Glutamatergic neuron (in vitro differentiated cells): ENCODE measurements at regions not wholly inside any gene's neighbourhood (a gene's known extent, or its start where the extent isn't known, plus 50 kb on each side); places are given as distances from the start of the nearest gene placed in this dataset.

Experiments
- DNase-seq: peaks from one replicate; pipeline ENCODE4 v3.0.0; 2022
- H3K27ac Mint-ChIP-seq: one replicate; pipeline ENCODE4 v1.8.0; 2020; ENCODE audit warnings: mild to moderate bottlenecking, mixed read lengths, inconsistent platforms; ENCODE audit not compliant: unreplicated experiment
- H3K27me3 Mint-ChIP-seq: one replicate; pipeline ENCODE4 v1.8.0; 2020; ENCODE audit warnings: mild to moderate bottlenecking, moderate library complexity, mixed read lengths, inconsistent platforms; ENCODE audit not compliant: unreplicated experiment
- H3K36me3 Mint-ChIP-seq: one replicate; pipeline ENCODE4 v1.8.0; 2020; ENCODE audit warnings: mild to moderate bottlenecking, mixed read lengths, inconsistent platforms; ENCODE audit not compliant: unreplicated experiment
- H3K4me1 Mint-ChIP-seq: one replicate; pipeline ENCODE4 v1.8.0; 2020; ENCODE audit warnings: mild to moderate bottlenecking, low read depth, mixed read lengths, inconsistent platforms; ENCODE audit not compliant: unreplicated experiment
- H3K4me3 Mint-ChIP-seq: one replicate; pipeline ENCODE4 v1.8.0; 2020; ENCODE audit warnings: mild to moderate bottlenecking, mixed read lengths, inconsistent platforms; ENCODE audit not compliant: unreplicated experiment
- H3K9me3 Mint-ChIP-seq: one replicate; pipeline ENCODE4 v1.8.0; 2020; ENCODE audit warnings: mild to moderate bottlenecking, moderate library complexity, mixed read lengths, inconsistent platforms; ENCODE audit not compliant: unreplicated experiment
- TF ChIP-seq, protein P1 (sequence below): fragments of 200-600 bp; sonication (generic); IDR thresholded peaks from one replicate; pipeline ENCODE4 v1.5.0; 2021; ENCODE audit not compliant: partially characterized antibody, unreplicated experiment

DNA sequence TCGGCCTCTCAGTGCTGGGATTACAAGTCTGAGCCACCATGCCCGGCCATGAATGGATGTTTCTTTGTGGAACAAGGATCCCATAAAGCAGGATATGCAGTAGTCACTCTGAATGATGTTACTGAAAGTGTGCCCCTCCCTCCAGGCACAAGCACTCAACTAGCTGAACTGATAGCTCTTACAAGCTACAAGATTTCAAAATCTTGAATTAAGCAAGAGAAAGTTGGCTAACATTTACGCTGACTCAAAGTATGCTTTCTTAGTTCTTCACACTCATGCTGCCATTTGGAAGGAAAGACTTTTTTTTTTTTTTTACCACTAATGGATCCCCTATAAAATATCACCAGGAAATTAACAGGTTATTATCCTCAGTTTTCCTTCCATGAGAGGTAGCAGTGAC, 549.0 kb upstream of the PKDCC start:
- H3K9me3 Mint-ChIP-seq = peaks cover 9% of the 10 kb centered on the region
- H3K4me1 Mint-ChIP-seq = no peaks in the 10 kb centered on the region
- H3K27ac Mint-ChIP-seq = no peak overlapping the region
- TF ChIP-seq, protein P1, sequence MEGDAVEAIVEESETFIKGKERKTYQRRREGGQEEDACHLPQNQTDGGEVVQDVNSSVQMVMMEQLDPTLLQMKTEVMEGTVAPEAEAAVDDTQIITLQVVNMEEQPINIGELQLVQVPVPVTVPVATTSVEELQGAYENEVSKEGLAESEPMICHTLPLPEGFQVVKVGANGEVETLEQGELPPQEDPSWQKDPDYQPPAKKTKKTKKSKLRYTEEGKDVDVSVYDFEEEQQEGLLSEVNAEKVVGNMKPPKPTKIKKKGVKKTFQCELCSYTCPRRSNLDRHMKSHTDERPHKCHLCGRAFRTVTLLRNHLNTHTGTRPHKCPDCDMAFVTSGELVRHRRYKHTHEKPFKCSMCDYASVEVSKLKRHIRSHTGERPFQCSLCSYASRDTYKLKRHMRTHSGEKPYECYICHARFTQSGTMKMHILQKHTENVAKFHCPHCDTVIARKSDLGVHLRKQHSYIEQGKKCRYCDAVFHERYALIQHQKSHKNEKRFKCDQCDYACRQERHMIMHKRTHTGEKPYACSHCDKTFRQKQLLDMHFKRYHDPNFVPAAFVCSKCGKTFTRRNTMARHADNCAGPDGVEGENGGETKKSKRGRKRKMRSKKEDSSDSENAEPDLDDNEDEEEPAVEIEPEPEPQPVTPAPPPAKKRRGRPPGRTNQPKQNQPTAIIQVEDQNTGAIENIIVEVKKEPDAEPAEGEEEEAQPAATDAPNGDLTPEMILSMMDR = no peak
- no peaks in the 10 kb centered on the region for H3K27me3 Mint-ChIP-seq
- H3K4me3 Mint-ChIP-seq = no peak overlapping the region
- DNase-seq = no peak
- H3K36me3 Mint-ChIP-seq = peaks cover 37% of the 10 kb centered on the region

DNA sequence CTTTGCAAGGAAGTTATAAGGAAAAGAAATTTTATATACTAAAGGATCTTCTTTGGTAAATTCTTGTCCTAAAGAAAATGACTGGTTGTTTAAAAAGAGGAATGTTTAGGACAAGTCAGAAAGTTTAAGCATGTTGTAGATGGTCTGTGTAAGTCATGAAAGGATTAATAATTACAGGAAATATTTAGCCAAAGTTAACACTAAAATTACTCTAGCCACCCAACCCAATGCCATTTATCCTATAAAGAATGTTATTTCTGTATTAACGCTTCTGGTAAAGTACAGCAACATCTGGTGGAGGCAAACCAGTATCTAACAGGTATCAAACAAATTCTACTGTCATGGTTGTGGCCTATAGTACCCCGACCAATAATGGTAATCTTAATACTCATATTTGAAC, 546.9 kb upstream of the PKDCC start:
- Mint-ChIP-seq H3K4me3 (no peak overlapping the region), H3K9me3 (peaks cover 9% of the 10 kb centered on the region), H3K27ac (no peak overlapping the region), H3K36me3 (peaks cover 19% of the 10 kb centered on the region), H3K4me1 (no peaks in the 10 kb centered on the region), H3K27me3 (no peaks in the 10 kb centered on the region)
- no peak for DNase-seq
- TF ChIP-seq, protein P1 = no peak

DNA sequence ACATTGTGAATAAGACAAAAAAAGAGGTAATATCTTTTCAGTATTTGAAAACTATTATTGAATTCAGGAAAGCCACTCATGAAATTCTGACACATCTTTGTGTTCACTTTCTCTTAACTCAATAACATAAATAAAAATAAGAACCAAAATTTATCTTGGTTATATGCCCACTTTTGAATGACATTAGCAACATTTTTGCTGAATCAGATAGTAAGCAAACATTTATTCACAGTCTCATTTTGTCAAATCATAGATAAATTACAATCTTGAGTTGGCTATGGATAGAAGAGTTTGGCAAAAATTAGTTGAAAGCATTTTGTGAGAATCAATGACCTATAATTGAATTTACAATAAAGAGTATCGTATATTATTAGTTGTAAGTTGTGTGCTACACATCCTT, 545.1 kb upstream of the PKDCC start:
- Mint-ChIP-seq H3K27ac (no peak overlapping the region), H3K4me1 (no peaks in the 10 kb centered on the region), H3K36me3 (peaks cover 17% of the 10 kb centered on the region), H3K4me3 (no peak overlapping the region), H3K27me3 (no peaks in the 10 kb centered on the region), H3K9me3 (peaks cover 6% of the 10 kb centered on the region)
- DNase-seq = no peak
- TF ChIP-seq, protein P1 = no peak

DNA sequence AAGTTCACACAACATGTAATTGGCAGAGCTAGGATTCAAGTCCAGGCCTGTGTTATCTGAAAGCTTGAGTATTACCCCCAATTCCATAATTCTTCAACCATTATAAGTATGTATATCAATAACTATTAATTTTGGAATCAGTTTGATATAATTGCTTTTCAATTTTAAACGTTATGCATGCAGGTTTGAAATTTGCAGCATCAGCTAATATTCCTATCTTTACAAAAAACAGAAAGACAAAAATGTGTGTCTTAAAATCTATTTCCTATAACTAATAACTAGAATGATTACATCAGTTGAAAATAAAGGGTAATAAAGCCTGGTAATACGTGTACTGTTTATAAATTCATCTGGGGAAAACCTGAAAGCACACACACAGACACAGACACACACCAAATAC, 543.3 kb upstream of the PKDCC start:
- Mint-ChIP-seq H3K4me1 (no peaks in the 10 kb centered on the region), H3K9me3 (peaks cover 3% of the 10 kb centered on the region), H3K36me3 (peaks cover 17% of the 10 kb centered on the region), H3K27me3 (no peaks in the 10 kb centered on the region), H3K27ac (no peak overlapping the region), H3K4me3 (no peak overlapping the region)
- TF ChIP-seq, protein P1 = no peak
- DNase-seq = no peak

DNA sequence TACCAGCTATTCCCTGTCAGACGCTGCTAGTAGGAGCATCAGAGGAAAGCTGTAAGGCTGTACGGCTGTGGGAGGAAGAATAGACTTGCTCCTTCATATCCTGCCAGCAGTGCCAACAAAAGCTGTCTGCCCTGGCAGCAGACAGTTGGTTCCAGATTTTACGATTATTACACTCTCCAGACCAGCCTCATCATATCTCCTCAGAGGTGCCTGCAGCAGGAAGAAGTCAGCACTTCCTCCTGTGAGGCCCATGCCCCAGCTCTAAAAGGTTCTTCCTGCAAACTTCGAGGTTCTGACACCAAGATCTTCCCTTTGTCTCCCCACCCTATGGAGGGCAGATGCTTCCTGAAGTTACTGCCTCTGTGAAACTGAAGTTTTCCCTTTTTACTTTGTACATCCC, 537.7 kb upstream of the PKDCC start:
- DNase-seq = no peak
- TF ChIP-seq, protein P1 = no peak
- Mint-ChIP-seq H3K4me1 (no peaks in the 10 kb centered on the region), H3K4me3 (no peak overlapping the region), H3K27ac (no peak overlapping the region), H3K36me3 (no peaks in the 10 kb centered on the region), H3K27me3 (no peaks in the 10 kb centered on the region), H3K9me3 (no peaks in the 10 kb centered on the region)
